Natural killer cell treated with Interleukin-12 subunit alpha and Interleukin-12 subunit beta and Interleukin-15 and Interleukin-18, amount 100 ng/mL, for 72 hours (primary cell): ENCODE measurements at regions not wholly inside any gene's neighbourhood (a gene's known extent, or its start where the extent isn't known, plus 50 kb on each side); places are given as distances from the start of the nearest gene placed in this dataset.
"Not testable (repeated sequence)": the region's sequence is repeated elsewhere in the genome, so short reads cannot be mapped to it uniquely, and the experiment has no call there.

Source experiments
- ATAC-seq, 2 donors: fragments of 150-1000 bp; cut with Tn5 transposase in 1 of 2; sonication (Bioruptor Pico), chemical (Tn5 transposase) in 1 of 2; 2 replicates each; pipeline ENCODE4 v1.10.0; 2021
- DNase-seq: peaks from one replicate; pipeline ENCODE4 v3.0.0; 2022; ENCODE audit warnings: low spot score
- H3K27ac Mint-ChIP-seq, 2 donors: 1 replicate in 1 of 2; 2 replicates in 1 of 2; pipeline ENCODE4 v1.8.0; 2022; ENCODE audit warnings: mixed read lengths in 2 of 2, mild to moderate bottlenecking in 1 of 2, moderate library complexity in 1 of 2
- H3K27me3 Mint-ChIP-seq, 2 donors: 1 replicate in 1 of 2; 2 replicates in 1 of 2; pipeline ENCODE4 v1.8.0; 2022; ENCODE audit warnings: mixed read lengths in 2 of 2
- H3K36me3 Mint-ChIP-seq: one replicate; pipeline ENCODE4 v1.8.0; 2022; ENCODE audit warnings: mixed read lengths
- H3K4me1 Mint-ChIP-seq, 2 donors: 1 replicate in 1 of 2; 2 replicates in 1 of 2; pipeline ENCODE4 v1.8.0; 2022; ENCODE audit warnings: low read depth in 2 of 2, mixed read lengths in 2 of 2, mild to moderate bottlenecking in 1 of 2
- H3K4me3 Mint-ChIP-seq: one replicate; pipeline ENCODE4 v1.8.0; 2022; ENCODE audit warnings: mixed read lengths
- H3K9me3 Mint-ChIP-seq: 2 replicates; pipeline ENCODE4 v1.8.0; 2022; ENCODE audit warnings: mixed read lengths

DNA sequence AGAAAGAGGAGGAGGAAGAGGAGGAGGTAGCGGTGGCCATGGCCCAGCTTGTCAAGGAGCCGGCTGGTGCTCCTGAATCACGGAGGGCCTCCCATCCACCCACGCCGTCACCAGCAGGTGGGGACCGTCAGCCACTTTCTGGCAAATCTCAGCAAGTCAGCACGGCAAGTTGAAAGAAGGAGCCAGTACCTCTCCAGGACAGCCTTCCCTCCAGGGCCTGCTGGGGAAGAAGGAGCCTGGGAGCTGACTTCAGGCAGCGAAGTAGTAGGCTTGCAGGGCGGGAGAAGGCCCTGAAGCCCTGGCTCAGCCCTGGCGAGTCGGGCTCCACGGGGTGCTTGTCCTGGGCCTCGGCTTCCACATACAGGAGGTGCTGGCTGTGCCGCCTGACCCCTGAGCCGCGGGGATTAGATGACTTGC, 99.2 kb upstream of the TRPM1 start:
- peak overlapping the region in 1 of 2 donors; percentile 76 for H3K27ac Mint-ChIP-seq

DNA sequence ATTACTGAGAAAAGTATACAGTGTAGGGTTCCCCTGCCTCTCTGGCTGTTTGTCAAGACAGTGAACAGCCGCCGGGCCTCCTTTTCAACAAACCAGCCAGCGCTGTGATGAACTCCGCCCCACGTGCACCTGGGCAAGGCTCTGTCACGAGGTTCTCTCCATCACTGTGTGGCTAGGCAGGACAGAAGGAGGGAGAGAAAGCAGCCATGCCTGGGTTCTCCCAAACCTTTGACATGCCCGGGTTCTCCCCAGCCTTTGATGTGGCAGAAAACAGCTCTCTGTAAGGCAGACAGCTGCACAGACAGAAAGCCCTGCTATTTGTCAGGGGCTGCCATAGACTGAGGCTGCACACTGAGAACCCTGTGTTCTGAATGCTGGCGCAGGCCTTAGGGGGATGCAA, 101.4 kb upstream of the TRPM1 start:
- ATAC-seq = no peak
- peaks cover 18% of the 10 kb centered on the region in 2 donors for H3K4me1 Mint-ChIP-seq

More for the DNA sequence above, 99.2 kb upstream of the TRPM1 start:
- Mint-ChIP-seq H3K4me1 (peaks cover 18 to 23% of the 10 kb centered on the region in 2 donors), H3K36me3 (no peaks in the 10 kb centered on the region), H3K4me3 (no peak overlapping the region), H3K27me3 (peaks cover 0 to 2% of the 10 kb centered on the region in 2 donors), H3K9me3 (no peaks in the 10 kb centered on the region)
- DNase-seq = peak; percentile 65
- peak; percentile 60 to 68 for ATAC-seq

DNA sequence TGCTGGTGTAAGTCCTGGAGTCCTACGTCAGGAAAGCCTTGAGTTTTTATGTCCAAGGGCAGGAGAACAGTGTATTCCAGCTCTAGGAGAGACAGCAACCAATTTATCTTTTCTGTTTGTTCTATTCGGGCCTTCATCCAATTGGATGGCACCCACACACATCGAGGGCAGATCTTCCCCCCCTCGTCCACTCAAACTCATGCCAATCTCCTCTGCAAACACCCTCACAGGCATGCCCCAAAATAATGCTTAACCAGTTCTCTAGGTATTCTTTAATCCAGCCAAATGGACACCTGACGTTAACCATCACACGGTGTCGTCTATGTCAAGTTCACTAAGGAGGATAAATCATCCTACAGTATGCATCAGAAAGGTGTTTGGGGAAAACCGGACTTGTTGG, 102.5 kb upstream of the TRPM1 start:
- Mint-ChIP-seq H3K27me3 (peaks cover 0 to under 1% of the 10 kb centered on the region in 2 donors), H3K4me1 (peaks cover 7 to 8% of the 10 kb centered on the region in 2 donors)
- DNase-seq = no peak

More for the DNA sequence above, 101.4 kb upstream of the TRPM1 start:
- peaks cover 0 to 2% of the 10 kb centered on the region in 2 donors for H3K27me3 Mint-ChIP-seq
- no peak for DNase-seq
- H3K9me3 Mint-ChIP-seq = no peaks in the 10 kb centered on the region
- no peaks in the 10 kb centered on the region for H3K36me3 Mint-ChIP-seq
- H3K4me3 Mint-ChIP-seq = no peak overlapping the region
- no peak overlapping the region for H3K27ac Mint-ChIP-seq

DNA sequence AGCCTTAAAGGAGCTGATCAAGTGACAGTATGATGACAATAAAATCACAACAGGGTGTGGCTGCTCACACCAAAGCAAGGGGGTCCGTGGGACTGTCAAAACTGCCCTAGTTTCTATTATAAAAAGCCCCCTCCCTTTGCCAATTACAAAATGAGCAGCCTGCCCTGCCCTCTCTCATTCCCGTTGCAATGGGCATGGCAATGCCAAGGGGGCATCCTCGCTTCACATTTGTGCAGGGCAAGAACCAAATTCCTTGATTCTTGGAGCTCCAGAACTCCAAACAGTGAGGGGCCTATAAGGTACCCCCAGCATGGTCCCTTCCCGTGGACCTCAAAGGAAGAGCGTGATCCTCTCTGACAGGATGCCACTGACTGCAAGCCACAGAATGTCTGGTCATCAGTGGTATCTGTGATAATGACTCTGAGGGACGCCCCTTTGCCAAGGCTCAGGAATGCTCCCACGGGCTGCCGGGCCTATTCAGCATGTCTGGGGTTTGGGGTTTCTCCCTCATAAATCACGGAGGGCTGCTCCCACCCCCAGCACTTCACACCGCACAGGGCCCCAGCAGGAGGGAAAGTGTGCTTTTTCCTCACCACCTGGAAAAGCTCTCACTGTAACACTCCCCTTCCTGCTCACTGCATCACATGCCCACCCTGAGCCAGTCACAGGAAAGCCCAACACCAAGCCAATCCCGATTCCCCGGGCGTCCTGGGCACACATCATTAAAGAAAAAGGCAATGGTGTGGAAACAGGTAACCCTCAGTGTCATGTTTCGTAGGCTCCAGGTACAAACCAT, 105.1 kb upstream of the TRPM1 start:
- no peaks in the 10 kb centered on the region for H3K27me3 Mint-ChIP-seq
- H3K9me3 Mint-ChIP-seq = no peaks in the 10 kb centered on the region
- no peak overlapping the region for H3K27ac Mint-ChIP-seq
- ATAC-seq (no peak), DNase-seq (no peak)
- no peaks in the 10 kb centered on the region for H3K36me3 Mint-ChIP-seq
- H3K4me3 Mint-ChIP-seq = no peak overlapping the region
- peaks cover 7 to 8% of the 10 kb centered on the region in 2 donors for H3K4me1 Mint-ChIP-seq

More for the DNA sequence above, 102.5 kb upstream of the TRPM1 start:
- H3K4me3 Mint-ChIP-seq = no peak overlapping the region
- H3K27ac Mint-ChIP-seq = no peak overlapping the region
- no peaks in the 10 kb centered on the region for H3K9me3 Mint-ChIP-seq
- H3K36me3 Mint-ChIP-seq = no peaks in the 10 kb centered on the region
- ATAC-seq = no peak

DNA sequence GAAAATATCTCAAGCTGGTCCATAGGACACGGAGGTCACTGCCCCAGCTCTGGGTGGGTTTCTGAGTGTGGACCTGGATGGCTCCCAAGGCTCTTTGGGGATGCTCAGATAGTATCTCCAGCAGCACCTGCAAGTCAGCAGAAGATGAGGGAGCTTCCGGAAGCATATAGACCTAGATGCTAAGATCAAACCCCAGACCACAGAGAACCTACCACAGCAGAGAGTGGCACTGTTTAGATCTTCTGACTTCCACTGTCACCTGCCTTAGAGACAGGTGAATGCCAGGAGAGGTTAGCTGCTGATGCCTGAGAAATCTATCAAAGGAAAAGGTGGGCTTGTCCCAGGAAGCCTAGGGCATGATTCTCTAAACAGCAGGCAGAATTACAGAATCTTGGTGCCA, 105.7 kb upstream of the TRPM1 start:
- no peak overlapping the region for H3K27ac Mint-ChIP-seq
- peaks cover 14% of the 10 kb centered on the region in 2 donors for H3K4me1 Mint-ChIP-seq
- DNase-seq = no peak

DNA sequence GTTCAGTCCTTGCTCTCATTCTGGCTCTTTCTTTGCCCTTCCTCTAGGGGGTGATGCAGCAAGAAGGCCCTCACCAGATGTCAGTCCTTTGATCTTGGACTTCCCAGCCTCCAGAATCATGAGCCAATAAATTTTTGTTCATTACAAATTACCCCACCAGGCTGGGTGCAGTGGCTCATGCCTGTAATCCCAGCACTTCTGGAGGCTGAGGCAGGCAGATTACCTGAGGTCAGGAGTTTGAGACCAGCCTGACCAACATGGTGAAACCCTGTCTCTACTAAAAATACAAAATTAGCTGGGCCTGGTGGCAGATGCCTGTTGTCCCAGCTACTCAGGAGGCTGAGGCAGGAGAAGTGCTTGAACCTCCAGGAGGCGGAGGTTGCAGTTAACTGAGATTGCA, 106.3 kb upstream of the TRPM1 start:
- not testable (repeated sequence) for H3K27me3 Mint-ChIP-seq, H3K36me3 Mint-ChIP-seq, H3K27ac Mint-ChIP-seq, DNase-seq, ATAC-seq, H3K4me3 Mint-ChIP-seq, H3K9me3 Mint-ChIP-seq
- peaks cover 15 to 16% of the 10 kb centered on the region in 2 donors for H3K4me1 Mint-ChIP-seq

More for the DNA sequence above, 105.7 kb upstream of the TRPM1 start:
- no peak for ATAC-seq
- Mint-ChIP-seq H3K27me3 (no peaks in the 10 kb centered on the region), H3K4me3 (no peak overlapping the region), H3K36me3 (no peaks in the 10 kb centered on the region), H3K9me3 (no peaks in the 10 kb centered on the region)

DNA sequence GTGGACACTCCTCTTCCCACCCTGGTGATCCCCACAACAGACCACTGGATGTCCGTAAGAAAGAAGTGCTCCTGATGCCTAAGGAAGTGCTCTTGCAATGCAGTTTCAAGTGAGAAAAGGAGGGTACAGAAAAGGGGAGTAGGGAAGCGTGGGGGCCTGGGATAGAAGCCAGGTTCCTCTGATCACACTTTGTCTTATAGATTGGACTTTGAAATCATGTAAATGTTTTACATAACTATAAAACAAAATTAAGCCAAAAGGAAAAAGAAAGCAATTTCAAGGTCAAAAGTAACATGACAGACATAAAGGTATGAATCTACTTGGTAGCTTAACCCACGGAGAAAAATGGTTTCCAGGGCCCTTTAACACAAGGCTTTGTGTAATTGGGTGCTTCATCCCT, 107.3 kb upstream of the TRPM1 start:
- Mint-ChIP-seq H3K9me3 (no peaks in the 10 kb centered on the region), H3K27me3 (no peaks in the 10 kb centered on the region), H3K4me1 (peaks cover 15 to 16% of the 10 kb centered on the region in 2 donors), H3K4me3 (no peak overlapping the region), H3K36me3 (no peaks in the 10 kb centered on the region), H3K27ac (no peak overlapping the region)
- ATAC-seq (no peak), DNase-seq (no peak)

DNA sequence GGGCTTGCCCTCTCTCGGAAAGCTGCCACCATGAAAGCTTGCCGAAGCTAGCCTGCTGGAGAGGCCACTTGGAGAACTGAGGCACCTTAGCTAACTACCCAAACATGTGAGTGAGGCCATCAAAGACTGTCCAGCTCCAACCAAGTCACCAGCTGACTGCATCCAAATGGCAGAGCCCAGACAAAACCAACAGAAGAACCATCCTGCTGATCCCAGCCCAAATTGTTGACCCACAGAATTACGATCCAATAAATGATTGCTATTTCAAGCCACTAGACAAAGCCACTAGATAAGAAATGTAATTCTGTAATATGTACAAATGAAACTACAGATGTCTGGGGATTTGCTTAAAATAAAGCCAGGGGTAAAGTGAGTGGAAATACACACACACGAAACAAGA, 109.8 kb upstream of the TRPM1 start:
- H3K27ac Mint-ChIP-seq = peak overlapping the region; percentile 18 to 78

DNA sequence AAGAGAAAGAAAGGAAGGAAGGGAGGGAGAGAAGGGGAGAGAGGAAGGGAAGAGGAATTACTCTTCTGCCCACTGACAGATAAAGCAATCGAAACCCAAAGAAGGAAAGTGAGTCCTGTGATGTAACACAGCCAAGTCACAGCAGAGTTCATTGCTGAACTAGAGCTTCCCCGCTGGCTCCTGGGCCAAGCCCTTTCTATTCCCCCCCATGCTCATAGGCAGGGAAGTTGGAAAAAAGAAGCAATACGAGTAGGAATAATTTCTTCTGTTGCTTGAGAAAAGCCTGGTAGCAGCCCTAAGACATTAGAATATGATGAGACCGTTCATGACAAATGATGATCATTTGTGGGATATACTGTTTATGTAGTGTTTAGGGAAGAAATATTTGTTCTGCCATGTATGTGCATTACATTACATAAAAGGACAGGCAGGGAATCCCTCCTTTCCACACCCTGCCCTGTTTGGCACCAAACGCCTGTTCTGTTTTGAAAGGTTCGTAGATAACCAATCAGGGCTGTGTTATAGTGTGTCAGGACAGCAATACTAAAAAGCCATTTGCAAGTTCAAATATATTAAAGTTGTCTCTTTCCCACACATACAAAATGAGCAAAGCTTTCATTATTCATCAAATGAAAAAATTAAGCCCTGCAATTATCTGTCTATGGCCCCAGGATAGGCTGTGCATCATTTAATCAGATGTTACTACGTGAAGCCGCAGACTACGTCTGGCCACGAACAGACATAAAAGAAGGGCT, 111.0 kb upstream of the TRPM1 start:
- H3K9me3 Mint-ChIP-seq = no peaks in the 10 kb centered on the region
- H3K4me1 Mint-ChIP-seq = peaks cover 23 to 27% of the 10 kb centered on the region in 2 donors
- ATAC-seq (no peak), DNase-seq (no peak)
- no peaks in the 10 kb centered on the region for H3K36me3 Mint-ChIP-seq
- no peak overlapping the region for H3K4me3 Mint-ChIP-seq
- H3K27ac Mint-ChIP-seq = peak overlapping the region in 1 of 2 donors; percentile 78
- H3K27me3 Mint-ChIP-seq = no peaks in the 10 kb centered on the region

More for the DNA sequence above, 109.8 kb upstream of the TRPM1 start:
- ATAC-seq (no peak), DNase-seq (no peak)
- H3K27me3 Mint-ChIP-seq = no peaks in the 10 kb centered on the region
- peak overlapping the region; percentile 44 for H3K4me3 Mint-ChIP-seq
- no peaks in the 10 kb centered on the region for H3K9me3 Mint-ChIP-seq
- H3K36me3 Mint-ChIP-seq = no peaks in the 10 kb centered on the region
- peaks cover 19 to 20% of the 10 kb centered on the region in 2 donors for H3K4me1 Mint-ChIP-seq

DNA sequence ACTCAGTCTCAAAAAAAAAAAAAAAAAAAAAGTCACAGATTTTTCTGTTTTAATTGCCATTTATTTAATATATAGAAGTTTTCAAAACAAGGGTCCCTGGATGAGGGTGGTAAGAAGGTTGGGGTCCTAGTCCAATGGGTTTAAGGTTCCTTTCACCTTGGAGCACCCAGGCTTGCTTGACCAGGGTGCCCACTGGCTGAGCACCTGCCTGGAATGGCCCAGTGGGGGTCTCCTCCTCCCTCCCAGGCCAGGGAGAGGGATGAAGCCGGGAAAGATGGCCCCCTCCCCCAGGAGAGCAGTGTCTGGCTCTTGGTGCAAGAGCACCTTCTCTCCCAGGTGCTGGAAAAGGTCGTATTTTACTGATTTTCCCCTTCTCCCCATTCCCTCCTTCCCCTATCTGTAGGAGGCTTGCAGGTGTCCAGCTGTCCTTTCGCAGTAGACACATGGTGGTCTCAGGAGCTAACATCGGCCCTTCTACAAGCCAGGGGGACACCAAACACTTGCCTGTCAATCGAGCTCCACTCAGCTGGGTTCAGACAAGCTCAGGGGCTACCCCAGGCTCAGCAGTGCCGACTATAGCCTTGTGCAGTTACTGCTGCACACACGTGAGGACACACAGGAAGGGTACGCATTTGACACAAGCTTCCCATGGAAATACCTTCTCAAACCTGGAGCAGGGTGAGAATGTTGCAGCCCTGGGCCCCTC, 112.3 kb upstream of the KLF13 start:
- no peaks in the 10 kb centered on the region for H3K9me3 Mint-ChIP-seq
- H3K4me3 Mint-ChIP-seq = peak overlapping the region; percentile 69
- no peaks in the 10 kb centered on the region for H3K27me3 Mint-ChIP-seq
- DNase-seq = no peak
- peak overlapping the region; percentile 45 to 57 for H3K27ac Mint-ChIP-seq
- no peak for ATAC-seq
- H3K36me3 Mint-ChIP-seq = no peaks in the 10 kb centered on the region
- peaks cover 27 to 30% of the 10 kb centered on the region in 2 donors for H3K4me1 Mint-ChIP-seq

DNA sequence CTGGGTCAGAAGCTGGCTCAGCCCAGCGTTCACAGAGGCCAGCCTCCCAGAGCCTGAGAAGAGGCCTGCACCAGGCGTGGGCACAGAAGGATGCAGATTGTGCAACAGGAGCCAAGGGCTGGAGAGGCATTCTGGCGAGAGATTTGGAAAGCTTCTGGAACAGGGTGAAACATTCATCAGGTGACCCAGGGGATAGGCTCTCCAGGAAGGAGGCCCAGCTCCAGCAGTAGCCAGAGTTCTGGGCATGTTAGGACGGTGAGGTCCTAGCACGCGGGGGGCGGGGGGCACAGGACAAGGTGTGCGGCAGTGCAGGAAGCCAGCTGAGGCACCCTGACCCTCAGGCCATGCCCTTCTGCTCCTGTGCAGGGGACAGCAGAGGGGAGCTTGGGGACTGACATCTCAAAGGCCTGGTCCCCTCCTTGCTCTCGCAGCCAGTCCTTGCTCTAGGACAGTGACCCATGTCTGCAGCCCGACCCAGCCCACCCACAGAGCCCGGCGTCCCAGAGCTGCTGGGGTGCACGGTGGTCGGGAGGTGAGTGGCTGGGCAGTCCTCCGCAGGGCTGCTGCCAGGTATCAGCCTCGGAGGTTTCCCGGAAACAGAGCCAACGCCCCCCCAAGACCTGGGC, 111.7 kb upstream of the KLF13 start:
- H3K4me1 Mint-ChIP-seq = peaks cover 22 to 26% of the 10 kb centered on the region in 2 donors
- H3K4me3 Mint-ChIP-seq = peak overlapping the region; percentile 69
- no peaks in the 10 kb centered on the region for H3K36me3 Mint-ChIP-seq
- DNase-seq = no peak
- peak overlapping the region; percentile 45 to 57 for H3K27ac Mint-ChIP-seq
- no peaks in the 10 kb centered on the region for H3K9me3 Mint-ChIP-seq
- no peaks in the 10 kb centered on the region for H3K27me3 Mint-ChIP-seq
- ATAC-seq = no peak

DNA sequence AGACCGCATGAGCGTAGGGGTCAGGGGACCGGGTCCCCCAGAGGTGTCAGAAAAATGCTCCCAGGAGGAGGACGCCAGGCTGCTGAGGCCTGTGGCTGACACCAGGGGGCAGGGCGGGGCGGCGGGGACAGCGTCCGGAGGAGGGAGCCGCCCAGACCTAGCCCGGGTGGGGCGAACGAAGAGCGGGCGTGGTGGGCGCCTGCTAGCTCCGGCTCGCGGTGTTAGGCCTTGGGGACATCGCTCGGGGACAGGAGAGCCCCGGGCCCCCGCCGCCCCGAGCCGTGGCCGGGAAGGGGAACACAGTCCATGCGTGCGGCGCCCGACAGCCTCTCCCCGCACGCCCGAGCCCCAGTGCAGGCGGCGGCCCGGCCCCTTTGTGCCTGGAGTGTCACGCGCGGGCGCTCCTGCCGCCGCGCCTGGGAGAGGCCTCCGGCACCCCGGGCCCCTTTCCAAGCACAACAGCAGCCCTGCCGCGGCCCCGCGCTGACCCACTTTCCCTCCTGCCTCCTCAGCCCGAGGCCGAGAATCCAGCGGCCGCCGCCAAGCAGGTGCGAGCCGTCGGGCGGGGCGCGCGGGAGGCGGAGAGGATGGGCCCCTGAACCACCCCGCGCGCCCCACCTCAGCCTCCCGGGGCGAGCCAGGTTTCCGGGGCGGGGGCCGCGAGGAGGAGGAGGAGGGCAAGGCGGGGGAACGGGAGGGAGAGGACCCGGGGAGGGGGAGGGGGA, 111.0 kb upstream of the KLF13 start:
- DNase-seq (peak; percentile 89), ATAC-seq (peak; percentile 88 to 90)
- H3K36me3 Mint-ChIP-seq = no peaks in the 10 kb centered on the region
- no peaks in the 10 kb centered on the region for H3K9me3 Mint-ChIP-seq
- no peaks in the 10 kb centered on the region for H3K27me3 Mint-ChIP-seq
- peaks cover 22 to 26% of the 10 kb centered on the region in 2 donors for H3K4me1 Mint-ChIP-seq
- peak overlapping the region; percentile 69 for H3K4me3 Mint-ChIP-seq
- peak overlapping the region; percentile 75 to 89 for H3K27ac Mint-ChIP-seq
